Adrenal gland (tissue), 9 donors: ENCODE measurements at regions not wholly inside any gene's neighbourhood (a gene's known extent, or its start where the extent isn't known, plus 50 kb on each side); places are given as distances from the start of the nearest gene placed in this dataset.

Experiments
- DNase-seq, 7 donors: peaks; one replicate each; pipeline ENCODE4 v3.0.0-alpha.2; 2019 to 2020
- H3K27ac ChIP-seq, 5 donors: fragments of 200-600 bp; sonication (generic) in 4 of 5; 1 replicate in 3 of 5; 2 replicates in 2 of 5; pipeline versions ENCODE4 v1.5.1 to v1.8.0; 2016 to 2020; ENCODE audit warnings: mild to moderate bottlenecking in 1 of 5
- H3K27me3 ChIP-seq: fragments of 200-600 bp; 2 replicates; pipeline ENCODE4 v1.8.0; 2021
- H3K36me3 ChIP-seq, 2 donors: fragments of 200-600 bp; replicated peaks in 1 of 2; 1 replicate in 1 of 2; 2 replicates in 1 of 2; pipeline versions ENCODE4 v1.5.1 to v1.8.0; 2018 to 2022
- H3K4me1 ChIP-seq, 2 donors: fragments of 200-600 bp; replicated peaks in 1 of 2; 1 replicate in 1 of 2; 2 replicates in 1 of 2; pipeline versions ENCODE4 v1.5.1 to v1.8.0; 2018 to 2021
- H3K4me3 ChIP-seq, 4 donors: fragments of 200-600 bp; sonication (generic) in 3 of 4; one replicate each; pipeline ENCODE4 v1.5.1; 2016 to 2018
- H3K9me3 ChIP-seq, 3 donors: fragments of 200-600 bp; sonication (generic) in 1 of 3; replicated peaks in 1 of 3; 1 replicate in 2 of 3; 2 replicates in 1 of 3; pipeline versions ENCODE4 v1.5.1 to v1.8.0; 2016 to 2021
- CTCF ChIP-seq, 6 experiments: fragments of 450-650 bp in 4 of 6; fragments of 200-600 bp in 2 of 6; sonication (generic) in 1 of 6; IDR thresholded peaks; 1 replicate in 5 of 6; 2 replicates in 1 of 6; pipeline versions ENCODE4 v1.5.1 to v1.8.0; 2016 to 2021; ENCODE audit warnings: antibody characterized with exemption in 6 of 6, mild to moderate bottlenecking in 2 of 6, moderate library complexity in 1 of 6
- POLR2A ChIP-seq, 2 donors: fragments of 450-650 bp; IDR thresholded peaks; one replicate each; pipeline ENCODE4 v1.6.1; 2017; ENCODE audit warnings: antibody characterized with exemption in 2 of 2, mild to moderate bottlenecking in 2 of 2, moderate library complexity in 1 of 2
- WGBS, 4 donors: extraction: QIAGEN DNeasy Blood & Tissue Kit in 2 of 4; methylation state at CpG; one replicate each; pipeline versions ENCODE4 v1.1.5 to v1.1.7; 2013 to 2017; 5-methylcytosine and 5-hydroxymethylcytosine counted together
- intact Hi-C, 2 donors: fragments of 100-400 bp; cut with DNase I; formaldehyde crosslinking; loops; one replicate each; pipeline versions ENCODE4 v1.14.1 to v1.15.0; 2022 to 2023
- donor health status: healthy with polysubstance abuse.
- donor health status: Bipolar disorder and iron deficiency.
- donor health status: DM: yes; HTN: yes; CAD: no.
- donor health status: DM: no; HTN: no; CAD: no.
- donor health status: DM: no; HTN: no; CAD: no.

GRCh38 chr13:44153496-44153895 lies 220.1 kb upstream of the SERP2 start:
- no peak overlapping the region for H3K27ac ChIP-seq
- intact Hi-C loops = no loop called here
- WGBS, 4 donors = 90 to 98% (median 91%) methylated on average over 4 of the region's 4 CpGs

DNA sequence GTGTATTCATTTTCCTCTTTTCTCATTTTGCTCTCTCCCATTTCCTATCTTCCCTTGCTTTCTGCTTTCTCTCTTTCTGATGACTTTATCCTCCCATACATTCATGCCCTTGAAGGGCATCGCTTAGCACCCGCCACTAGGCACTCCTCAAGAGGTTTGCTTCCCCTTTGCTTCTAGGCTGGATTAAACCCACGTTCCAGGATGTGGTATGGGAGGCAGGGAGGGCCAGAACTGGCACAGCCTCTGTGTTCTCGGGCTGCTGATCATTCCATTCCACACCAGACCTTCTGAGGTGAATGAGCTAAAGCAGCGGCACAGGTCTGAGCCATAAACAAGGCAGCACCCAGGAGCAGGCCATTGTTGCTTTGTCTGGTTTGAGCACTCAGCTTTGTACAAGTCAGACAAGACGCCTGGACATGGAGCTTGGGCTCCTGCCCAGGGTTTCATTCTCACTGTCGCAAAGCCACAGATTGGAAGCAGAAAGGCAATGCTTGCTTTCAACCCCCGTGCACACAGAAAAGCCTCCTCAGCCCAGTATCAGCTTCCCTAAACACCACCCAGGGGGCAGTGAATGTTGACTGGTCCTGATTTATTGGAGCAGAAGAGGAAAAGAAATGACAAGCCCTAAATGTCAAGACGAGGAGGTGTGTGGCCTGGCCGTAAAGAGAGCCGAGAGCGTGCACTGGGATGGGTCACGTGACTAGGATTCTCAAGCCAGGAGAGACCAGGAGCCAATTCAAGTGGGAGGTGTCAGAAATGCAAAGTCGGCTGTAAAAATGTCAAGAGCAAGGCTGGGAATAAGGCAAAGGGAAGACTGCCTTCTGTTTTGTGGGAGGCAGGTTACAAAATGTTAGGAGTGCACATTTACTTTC lies 218.0 kb upstream of the SERP2 start:
- Histone ChIP-seq H3K9me3 (no peaks in the 10 kb centered on the region), H3K27me3 (no peaks in the 10 kb centered on the region), H3K36me3 (no peaks in the 10 kb centered on the region), H3K4me1 (no peaks in the 10 kb centered on the region), H3K4me3 (peak overlapping the region in 1 of 4 donors; percentile 10), H3K27ac (peak overlapping the region in 1 of 5 donors; percentile 43)
- DNase-seq = peak in 5 of 7 donors; percentile 29 to 63 (median 36)
- WGBS, 4 donors = 52 to 63% (median 54%) methylated on average over 13 to 14 of the region's 14 CpGs
- intact Hi-C loops = no loop called here
- TF ChIP-seq POLR2A (IDR thresholded peaks at IDR 0.05) = no peak

More at GRCh38 chr13:44153496-44153895, 220.1 kb upstream of the SERP2 start:
- Histone ChIP-seq H3K36me3 (no peaks in the 10 kb centered on the region), H3K9me3 (no peaks in the 10 kb centered on the region), H3K4me3 (no peak overlapping the region), H3K27me3 (no peaks in the 10 kb centered on the region), H3K4me1 (no peaks in the 10 kb centered on the region)
- no peak for DNase-seq
- TF ChIP-seq CTCF (IDR thresholded peaks at IDR 0.05) = no peak

DNA sequence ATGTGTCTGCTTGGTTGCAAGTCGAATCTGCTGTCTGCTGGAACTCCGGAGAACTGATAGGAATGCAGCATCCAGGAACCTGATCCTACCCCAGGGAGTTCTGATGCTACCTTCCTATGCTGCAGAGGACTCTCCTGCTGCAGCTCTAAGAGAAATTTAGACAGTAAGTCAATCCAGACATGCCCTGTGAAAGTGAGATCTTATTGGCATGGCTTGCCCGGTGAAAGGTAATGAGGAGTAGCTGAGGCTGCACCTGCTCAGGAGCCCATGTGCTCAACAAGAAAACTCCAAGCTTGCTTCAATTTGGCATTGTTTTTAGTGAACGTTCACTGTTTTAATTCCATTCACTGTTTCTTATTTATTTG lies 217.3 kb upstream of the SERP2 start:
- Histone ChIP-seq H3K4me1 (no peaks in the 10 kb centered on the region), H3K9me3 (no peaks in the 10 kb centered on the region), H3K27me3 (no peaks in the 10 kb centered on the region), H3K36me3 (no peaks in the 10 kb centered on the region), H3K27ac (no peak overlapping the region), H3K4me3 (no peak overlapping the region)
- intact Hi-C loops = no loop called here
- TF ChIP-seq POLR2A (IDR thresholded peaks at IDR 0.05) = no peak
- TF ChIP-seq CTCF (IDR thresholded peaks at IDR 0.05) = no peak
- WGBS, 4 donors = 55 to 73% (median 62%) methylated on average over 4 of the region's 4 CpGs
- DNase-seq = no peak

DNA sequence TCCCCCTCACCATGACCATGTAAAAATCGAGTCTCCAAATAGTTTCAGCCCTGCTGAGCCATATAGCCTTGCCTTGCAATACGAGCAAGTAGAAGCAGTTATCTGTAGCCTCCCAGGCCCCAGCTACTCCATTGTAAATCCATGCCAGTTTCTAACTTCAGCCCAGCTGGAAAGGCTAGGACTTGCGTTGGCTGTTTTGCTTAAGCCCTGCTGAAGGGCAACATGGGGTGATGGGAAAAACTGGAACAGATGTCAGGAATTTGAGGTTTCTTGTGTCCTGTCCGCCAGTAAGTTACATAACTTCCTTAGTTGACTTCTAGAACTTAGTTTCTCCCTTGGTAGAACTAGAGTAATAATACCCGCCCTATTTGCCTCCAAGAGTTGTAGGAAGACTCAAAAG lies 216.0 kb upstream of the SERP2 start:
- Histone ChIP-seq H3K27me3 (no peaks in the 10 kb centered on the region), H3K4me3 (no peak overlapping the region), H3K36me3 (no peaks in the 10 kb centered on the region), H3K27ac (no peak overlapping the region), H3K4me1 (no peaks in the 10 kb centered on the region), H3K9me3 (no peaks in the 10 kb centered on the region)
- 72 to 81% (median 77%) methylated on average over 5 of the region's 5 CpGs for WGBS, 4 donors
- intact Hi-C loops = no loop called here
- TF ChIP-seq CTCF (IDR thresholded peaks at IDR 0.05) (no peak), POLR2A (IDR thresholded peaks at IDR 0.05) (no peak)
- DNase-seq = no peak

DNA sequence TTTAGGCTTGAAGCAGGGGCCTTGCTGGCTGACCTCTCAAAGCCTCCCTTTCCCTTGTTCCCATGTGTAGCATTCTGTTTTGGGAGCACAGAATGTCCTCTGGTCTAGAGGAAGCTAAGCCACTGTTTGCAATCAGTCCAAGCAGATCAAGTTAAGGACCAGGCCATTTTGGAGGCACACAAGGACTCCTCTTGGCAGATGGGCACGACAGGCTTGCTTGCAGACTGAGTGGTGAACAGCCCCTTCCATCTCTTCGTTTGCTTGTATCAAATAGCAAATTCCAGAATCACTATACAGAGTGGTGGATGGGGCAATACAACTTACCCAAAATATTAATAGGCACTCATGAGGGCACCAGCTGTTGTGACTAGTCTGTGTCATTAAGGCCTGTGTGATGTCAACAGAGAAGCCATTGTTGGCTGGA lies 215.5 kb upstream of the SERP2 start:
- Histone ChIP-seq H3K27me3 (no peaks in the 10 kb centered on the region), H3K4me3 (no peak overlapping the region), H3K4me1 (no peaks in the 10 kb centered on the region), H3K27ac (no peak overlapping the region), H3K9me3 (no peaks in the 10 kb centered on the region), H3K36me3 (no peaks in the 10 kb centered on the region)
- intact Hi-C loops = no loop called here
- 73 to 94% (median 84%) methylated on average over 2 of the region's 2 CpGs for WGBS, 4 donors
- no peak for DNase-seq
- no peak for TF ChIP-seq POLR2A (IDR thresholded peaks at IDR 0.05)
- no peak for TF ChIP-seq CTCF (IDR thresholded peaks at IDR 0.05)
